ENCODE measurements at regions not wholly inside any gene's neighbourhood (a gene's known extent, or its start where the extent isn't known, plus 50 kb on each side); places are given as distances from the start of the nearest gene placed in this dataset.

DNA sequence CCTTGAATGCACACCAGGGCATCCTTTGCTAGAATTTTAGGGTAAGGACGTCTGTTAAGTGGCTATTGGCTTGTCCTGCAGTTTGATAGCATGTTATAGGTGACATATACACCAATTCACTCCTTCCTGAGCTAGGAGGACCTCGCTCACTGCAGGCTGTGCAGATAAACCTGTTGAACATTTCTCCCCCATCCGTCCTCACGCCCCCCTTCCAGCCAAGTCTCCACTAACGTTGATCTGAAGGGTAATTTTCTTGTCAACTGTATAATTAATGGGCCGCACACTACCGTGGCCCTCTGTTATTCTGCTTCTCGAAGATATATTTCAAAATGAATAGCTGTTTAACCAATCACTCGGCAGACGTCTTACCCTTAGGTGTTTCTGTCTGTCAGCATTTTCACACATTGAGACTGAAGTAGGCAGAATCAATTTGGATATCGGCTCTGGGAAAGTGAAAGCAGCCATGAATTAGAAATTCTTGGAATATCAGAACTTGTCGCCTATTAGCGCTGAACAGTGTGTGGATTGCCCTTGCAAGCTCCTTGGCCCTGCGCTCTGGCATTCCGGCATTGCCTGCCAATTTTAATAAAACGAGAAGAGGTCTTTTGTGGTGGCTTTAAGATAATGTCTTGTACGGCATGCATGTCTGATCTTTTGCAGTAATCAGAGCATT, 905.3 kb downstream of the TYW1 start:
- TF ChIP-seq CTCF (IDR thresholded peaks at IDR 0.05) (no peak), POLR2A (IDR thresholded peaks at IDR 0.05) (no peak)
